OCI-LY3 (cell line): ENCODE measurements at regions not wholly inside any gene's neighbourhood (a gene's known extent, or its start where the extent isn't known, plus 50 kb on each side); places are given as distances from the start of the nearest gene placed in this dataset.

Source experiments
- H2AFZ ChIP-seq: fragments of 200-600, 300-600 bp; shearing (Covaris generic); 2 replicates; pipeline ENCODE4 v1.6.0; 2014; ENCODE audit warnings: antibody characterized with exemption, low read depth, low read length
- H3K27ac ChIP-seq: fragments of 200-600, 300-600 bp; sonication (generic); 2 replicates; pipeline ENCODE4 v1.5.1; 2014; ENCODE audit warnings: mild to moderate bottlenecking, low read length, moderate library complexity, mixed read lengths
- H3K27me3 ChIP-seq: fragments of 200-600, 300-600 bp; sonication (generic); 2 replicates; pipeline ENCODE4 v1.6.1; 2014; ENCODE audit warnings: low read depth, low read length, mixed read lengths
- H3K36me3 ChIP-seq: fragments of 200-600, 300-600 bp; sonication (generic); replicated peaks from 2 replicates; pipeline ENCODE3; 2014; ENCODE audit warnings: low read depth, low read length, mixed read lengths
- H3K4me1 ChIP-seq: fragments of 300-600, 200-600 bp; sonication (generic); 2 replicates; pipeline ENCODE4 v1.6.1; 2014; ENCODE audit warnings: low read length, mixed read lengths
- H3K4me2 ChIP-seq: fragments of 200-600, 300-600 bp; sonication (generic); 2 replicates; pipeline ENCODE4 v1.6.1; 2014; ENCODE audit warnings: low read length, mixed read lengths
- H3K4me3 ChIP-seq: fragments of 300-600, 200-600 bp; sonication (generic); 2 replicates; pipeline ENCODE4 v1.5.1; 2014; ENCODE audit warnings: antibody characterized with exemption, mild to moderate bottlenecking, low read length, moderate library complexity
- H3K79me2 ChIP-seq: fragments of 300-600, 200-600 bp; shearing (Covaris generic); 2 replicates; pipeline ENCODE4 v1.6.1; 2014; ENCODE audit warnings: mild to moderate bottlenecking, low read length, mixed read lengths
- H3K9ac ChIP-seq: fragments of 300-600, 200-600 bp; shearing (Covaris generic); 2 replicates; pipeline ENCODE4 v1.6.0; 2014; ENCODE audit warnings: mild to moderate bottlenecking, low read length, moderate library complexity
- H3K9me3 ChIP-seq: fragments of 200-600, 300-600 bp; shearing (Covaris generic); 2 replicates; pipeline ENCODE4 v1.6.1; 2014; ENCODE audit warnings: low read length, mixed read lengths; ENCODE audit not compliant: insufficient read depth
- H4K20me1 ChIP-seq: fragments of 200-600, 300-600 bp; sonication (generic); 2 replicates; pipeline ENCODE4 v1.6.1; 2016; ENCODE audit warnings: low read length, mixed read lengths; ENCODE audit not compliant: insufficient read depth
- CTCF ChIP-seq: fragments of 200-600, 300-600 bp; sonication (generic); IDR thresholded peaks from 2 replicates; pipeline ENCODE4 v1.5.1; 2014; ENCODE audit warnings: antibody characterized with exemption, low read length, low read depth
- EZH2phosphoT487 ChIP-seq: fragments of 200-600 bp; shearing (Covaris generic); IDR thresholded peaks from 2 replicates; pipeline ENCODE4 v1.6.1; 2018; ENCODE audit warnings: antibody characterized with exemption, mixed run types, low read depth

GRCh38 chr10:10294881-10295529 lies 722.7 kb upstream of the CELF2 start:
- no peaks in the 10 kb centered on the region for H4K20me1 ChIP-seq
- no peak overlapping the region for H3K4me2 ChIP-seq
- no peaks in the 10 kb centered on the region for H3K4me1 ChIP-seq
- H3K79me2 ChIP-seq: no peaks in the 10 kb centered on the region
- H2AFZ ChIP-seq: no peak overlapping the region
- H3K27me3 ChIP-seq: no peaks in the 10 kb centered on the region
- H3K9me3 ChIP-seq: no peaks in the 10 kb centered on the region
- TF ChIP-seq EZH2phosphoT487 (no peak), CTCF (no peak)
- no peak overlapping the region for H3K9ac ChIP-seq
- H3K36me3 ChIP-seq: no peaks in the 10 kb centered on the region
- H3K27ac ChIP-seq: no peak overlapping the region
- no peak overlapping the region for H3K4me3 ChIP-seq

- no peak for TF ChIP-seq EZH2phosphoT487
- TF ChIP-seq CTCF: no peak
- H4K20me1 ChIP-seq: no peaks in the 10 kb centered on the region
- H3K4me2 ChIP-seq: no peak overlapping the region
- no peaks in the 10 kb centered on the region for H3K27me3 ChIP-seq
- H2AFZ ChIP-seq: no peak overlapping the region
- H3K9me3 ChIP-seq: no peaks in the 10 kb centered on the region
- H3K4me1 ChIP-seq: no peaks in the 10 kb centered on the region
- H3K9ac ChIP-seq: no peak overlapping the region
- no peak overlapping the region for H3K27ac ChIP-seq
- H3K36me3 ChIP-seq: no peaks in the 10 kb centered on the region
- H3K4me3 ChIP-seq: no peak overlapping the region
- no peaks in the 10 kb centered on the region for H3K79me2 ChIP-seq
Observed at GRCh38 chr10:10295537-10295936, 722.1 kb upstream of the CELF2 start.

GRCh38 chr10:10302689-10303088 lies 715.0 kb upstream of the CELF2 start:
- Histone ChIP-seq H3K9ac (no peak overlapping the region), H3K4me1 (no peaks in the 10 kb centered on the region), H3K4me3 (no peak overlapping the region), H3K79me2 (no peaks in the 10 kb centered on the region), H3K9me3 (no peaks in the 10 kb centered on the region), H4K20me1 (no peaks in the 10 kb centered on the region), H2AFZ (no peak overlapping the region), H3K36me3 (no peaks in the 10 kb centered on the region), H3K27me3 (no peaks in the 10 kb centered on the region), H3K27ac (no peak overlapping the region), H3K4me2 (no peak overlapping the region)
- TF ChIP-seq EZH2phosphoT487 (no peak), CTCF (no peak)

GRCh38 chr10:10307036-10307435 lies 710.6 kb upstream of the CELF2 start:
- Histone ChIP-seq H3K9me3 (no peaks in the 10 kb centered on the region), H3K79me2 (no peaks in the 10 kb centered on the region), H3K9ac (no peak overlapping the region), H4K20me1 (no peaks in the 10 kb centered on the region), H3K27me3 (no peaks in the 10 kb centered on the region), H3K4me1 (no peaks in the 10 kb centered on the region), H3K27ac (no peak overlapping the region), H3K4me3 (no peak overlapping the region), H3K36me3 (no peaks in the 10 kb centered on the region), H2AFZ (no peak overlapping the region), H3K4me2 (no peak overlapping the region)
- TF ChIP-seq CTCF (no peak), EZH2phosphoT487 (no peak)
